ENCODE measurements at regions not wholly inside any gene's neighbourhood (a gene's known extent, or its start where the extent isn't known, plus 50 kb on each side); places are given as distances from the start of the nearest gene placed in this dataset.

DNA sequence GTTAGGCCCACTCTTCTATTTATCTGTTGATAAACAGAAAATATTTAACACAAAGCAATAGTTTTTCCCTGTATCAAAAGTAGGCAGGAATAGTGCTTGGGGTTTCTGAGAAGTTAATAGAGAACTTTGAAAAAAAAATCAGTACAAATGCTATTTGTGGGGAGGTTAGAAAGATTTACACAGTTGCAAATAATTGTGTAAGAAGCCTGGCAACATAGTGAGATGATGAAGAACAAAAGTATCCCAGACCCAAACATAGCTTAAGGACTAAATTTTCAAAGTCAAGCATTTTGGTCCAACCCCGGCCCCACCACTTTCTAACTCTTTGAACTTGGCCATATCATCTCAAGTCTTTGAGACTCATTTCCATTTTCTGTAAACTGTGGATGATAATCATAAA is 687.5 kb upstream of the TMEM132C start (continued):
- TF ChIP-seq STAT1 (IDR thresholded peaks at IDR 0.05; ENCODE audit: unreplicated experiment), result no peak
- TF ChIP-seq EZH2phosphoT487 (IDR thresholded peaks at IDR 0.05; ENCODE audit: unreplicated experiment), result no peak
- TF ChIP-seq, protein P1, sequence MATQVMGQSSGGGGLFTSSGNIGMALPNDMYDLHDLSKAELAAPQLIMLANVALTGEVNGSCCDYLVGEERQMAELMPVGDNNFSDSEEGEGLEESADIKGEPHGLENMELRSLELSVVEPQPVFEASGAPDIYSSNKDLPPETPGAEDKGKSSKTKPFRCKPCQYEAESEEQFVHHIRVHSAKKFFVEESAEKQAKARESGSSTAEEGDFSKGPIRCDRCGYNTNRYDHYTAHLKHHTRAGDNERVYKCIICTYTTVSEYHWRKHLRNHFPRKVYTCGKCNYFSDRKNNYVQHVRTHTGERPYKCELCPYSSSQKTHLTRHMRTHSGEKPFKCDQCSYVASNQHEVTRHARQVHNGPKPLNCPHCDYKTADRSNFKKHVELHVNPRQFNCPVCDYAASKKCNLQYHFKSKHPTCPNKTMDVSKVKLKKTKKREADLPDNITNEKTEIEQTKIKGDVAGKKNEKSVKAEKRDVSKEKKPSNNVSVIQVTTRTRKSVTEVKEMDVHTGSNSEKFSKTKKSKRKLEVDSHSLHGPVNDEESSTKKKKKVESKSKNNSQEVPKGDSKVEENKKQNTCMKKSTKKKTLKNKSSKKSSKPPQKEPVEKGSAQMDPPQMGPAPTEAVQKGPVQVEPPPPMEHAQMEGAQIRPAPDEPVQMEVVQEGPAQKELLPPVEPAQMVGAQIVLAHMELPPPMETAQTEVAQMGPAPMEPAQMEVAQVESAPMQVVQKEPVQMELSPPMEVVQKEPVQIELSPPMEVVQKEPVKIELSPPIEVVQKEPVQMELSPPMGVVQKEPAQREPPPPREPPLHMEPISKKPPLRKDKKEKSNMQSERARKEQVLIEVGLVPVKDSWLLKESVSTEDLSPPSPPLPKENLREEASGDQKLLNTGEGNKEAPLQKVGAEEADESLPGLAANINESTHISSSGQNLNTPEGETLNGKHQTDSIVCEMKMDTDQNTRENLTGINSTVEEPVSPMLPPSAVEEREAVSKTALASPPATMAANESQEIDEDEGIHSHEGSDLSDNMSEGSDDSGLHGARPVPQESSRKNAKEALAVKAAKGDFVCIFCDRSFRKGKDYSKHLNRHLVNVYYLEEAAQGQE (IDR thresholded peaks at IDR 0.05; ENCODE audit: unreplicated experiment), result no peak

DNA sequence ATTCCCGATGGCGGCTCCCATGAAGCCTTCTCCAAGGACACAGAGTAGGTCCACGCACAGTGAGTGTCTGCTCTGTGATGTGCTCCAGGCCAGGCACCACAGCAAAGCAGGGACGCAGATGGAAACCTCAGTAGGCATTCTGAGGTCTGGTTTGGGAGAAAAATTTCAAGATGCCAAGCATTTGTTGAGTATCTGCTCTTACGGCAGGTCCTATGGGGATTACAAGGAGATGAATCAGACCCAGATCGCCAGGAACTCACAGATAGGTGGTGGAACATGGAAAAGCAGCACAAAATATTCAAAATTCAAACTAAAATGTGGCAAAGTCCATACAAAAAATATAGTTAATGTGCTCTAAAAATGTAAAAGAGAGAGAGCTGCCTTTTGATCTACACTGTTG is 684.9 kb upstream of the TMEM132C start:
- H3K27ac Mint-ChIP-seq, result no peak overlapping the region
- Histone ChIP-seq H3K79me2 (replicated peaks; ENCODE audit: insufficient read depth) (no peaks in the 10 kb centered on the region), H3F3A (replicated peaks; ENCODE audit: low read depth) (no peaks in the 10 kb centered on the region), H3K9me2 (ENCODE audit: insufficient read depth) (no peaks in the 10 kb centered on the region), H2AFZ (no peak overlapping the region), H3K36me3 (ENCODE audit: insufficient read depth) (no peaks in the 10 kb centered on the region), H3K4me1 (ENCODE audit: insufficient read depth) (no peaks in the 10 kb centered on the region), H4K20me1 (replicated peaks; ENCODE audit: insufficient read depth) (no peaks in the 10 kb centered on the region), H3K4me2 (no peak overlapping the region), H3K27ac (ENCODE audit: low read depth) (no peak overlapping the region), H3K27me3 (ENCODE audit: insufficient read depth) (no peaks in the 10 kb centered on the region), H3K4me3 (no peak overlapping the region)
- H3K9me3 Mint-ChIP-seq, result peaks cover 95% of the 10 kb centered on the region
- peaks cover 17% of the 10 kb centered on the region; the same call in 2 of the 3 replicates for H3K36me3 Mint-ChIP-seq (ENCODE audit: low read depth)
- H3K4me3 Mint-ChIP-seq, result no peak overlapping the region
- ATAC-seq (no peak), DNase-seq (ENCODE audit: low spot score) (no peak)
- no peaks in the 10 kb centered on the region for H3K27me3 Mint-ChIP-seq (ENCODE audit: insufficient read depth, low read depth, poor library complexity)
- no peaks in the 10 kb centered on the region for H3K4me1 Mint-ChIP-seq
- TF ChIP-seq, protein P2, sequence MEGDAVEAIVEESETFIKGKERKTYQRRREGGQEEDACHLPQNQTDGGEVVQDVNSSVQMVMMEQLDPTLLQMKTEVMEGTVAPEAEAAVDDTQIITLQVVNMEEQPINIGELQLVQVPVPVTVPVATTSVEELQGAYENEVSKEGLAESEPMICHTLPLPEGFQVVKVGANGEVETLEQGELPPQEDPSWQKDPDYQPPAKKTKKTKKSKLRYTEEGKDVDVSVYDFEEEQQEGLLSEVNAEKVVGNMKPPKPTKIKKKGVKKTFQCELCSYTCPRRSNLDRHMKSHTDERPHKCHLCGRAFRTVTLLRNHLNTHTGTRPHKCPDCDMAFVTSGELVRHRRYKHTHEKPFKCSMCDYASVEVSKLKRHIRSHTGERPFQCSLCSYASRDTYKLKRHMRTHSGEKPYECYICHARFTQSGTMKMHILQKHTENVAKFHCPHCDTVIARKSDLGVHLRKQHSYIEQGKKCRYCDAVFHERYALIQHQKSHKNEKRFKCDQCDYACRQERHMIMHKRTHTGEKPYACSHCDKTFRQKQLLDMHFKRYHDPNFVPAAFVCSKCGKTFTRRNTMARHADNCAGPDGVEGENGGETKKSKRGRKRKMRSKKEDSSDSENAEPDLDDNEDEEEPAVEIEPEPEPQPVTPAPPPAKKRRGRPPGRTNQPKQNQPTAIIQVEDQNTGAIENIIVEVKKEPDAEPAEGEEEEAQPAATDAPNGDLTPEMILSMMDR (conservative IDR thresholded peaks at IDR 0.05; ENCODE audit: low read depth in 2 of 2), result no peak
- TF ChIP-seq ZNF331 (CRISPR knock-in tag; IDR thresholded peaks at IDR 0.05; ENCODE audit: low read depth), result no peak
- TF ChIP-seq CREB1 (CRISPR knock-in tag; IDR thresholded peaks at IDR 0.05; ENCODE audit: low read depth), result no peak
- TF ChIP-seq EZH2phosphoT487 (IDR thresholded peaks at IDR 0.05; ENCODE audit: unreplicated experiment), result no peak
- TF ChIP-seq JUNB (IDR thresholded peaks at IDR 0.05; ENCODE audit: unreplicated experiment), result no peak
- TF ChIP-seq POLR2AphosphoS5 (IDR thresholded peaks at IDR 0.05; ENCODE audit: low read depth), result no peak
- TF ChIP-seq EZH2 (IDR thresholded peaks at IDR 0.05; ENCODE audit: low read depth, unreplicated experiment), result no peak
- TF ChIP-seq, protein P1 (IDR thresholded peaks at IDR 0.05; ENCODE audit: unreplicated experiment), result no peak
- no peak for TF ChIP-seq NANOG (IDR thresholded peaks at IDR 0.05; ENCODE audit: borderline replicate concordance)
- TF ChIP-seq, protein P3, sequence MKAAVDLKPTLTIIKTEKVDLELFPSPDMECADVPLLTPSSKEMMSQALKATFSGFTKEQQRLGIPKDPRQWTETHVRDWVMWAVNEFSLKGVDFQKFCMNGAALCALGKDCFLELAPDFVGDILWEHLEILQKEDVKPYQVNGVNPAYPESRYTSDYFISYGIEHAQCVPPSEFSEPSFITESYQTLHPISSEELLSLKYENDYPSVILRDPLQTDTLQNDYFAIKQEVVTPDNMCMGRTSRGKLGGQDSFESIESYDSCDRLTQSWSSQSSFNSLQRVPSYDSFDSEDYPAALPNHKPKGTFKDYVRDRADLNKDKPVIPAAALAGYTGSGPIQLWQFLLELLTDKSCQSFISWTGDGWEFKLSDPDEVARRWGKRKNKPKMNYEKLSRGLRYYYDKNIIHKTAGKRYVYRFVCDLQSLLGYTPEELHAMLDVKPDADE (IDR thresholded peaks at IDR 0.05), result no peak
- no peak for TF ChIP-seq ZNF114 (CRISPR knock-in tag; IDR thresholded peaks at IDR 0.05)
- no peak for TF ChIP-seq STAT1 (IDR thresholded peaks at IDR 0.05; ENCODE audit: unreplicated experiment)
